ENCODE measurements at regions not wholly inside any gene's neighbourhood (a gene's known extent, or its start where the extent isn't known, plus 50 kb on each side); places are given as distances from the start of the nearest gene placed in this dataset.
"Not testable (repeated sequence)": the region's sequence is repeated elsewhere in the genome, so short reads cannot be mapped to it uniquely, and the experiment has no call there.

DNA sequence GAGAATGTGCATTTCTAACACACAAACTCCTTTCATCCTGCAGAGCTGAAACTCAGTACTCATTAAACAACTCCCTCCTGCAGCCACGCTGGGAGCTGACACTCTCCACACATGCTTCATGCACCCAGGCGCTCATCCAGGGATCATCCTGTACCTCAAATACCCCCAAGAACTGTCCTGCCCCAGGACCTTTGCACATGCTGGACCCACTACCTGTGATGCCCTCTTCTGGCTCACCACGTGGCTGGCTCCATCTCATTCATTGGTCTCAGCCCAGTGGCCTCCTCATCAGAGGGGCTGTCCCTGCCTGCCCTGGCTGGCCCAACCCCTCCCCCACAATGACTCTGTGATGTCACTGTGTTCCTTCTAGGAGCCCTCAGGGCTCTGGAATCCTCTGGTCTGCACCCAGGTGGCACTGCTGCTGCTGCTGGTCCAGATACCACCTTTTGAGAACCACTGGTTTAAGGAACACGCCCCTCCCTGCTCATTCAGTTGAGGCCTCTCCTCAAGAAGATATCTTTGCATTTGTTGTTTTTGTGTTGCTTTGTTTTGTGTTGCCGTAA lies 160.9 kb upstream of the FOXF1 start:
- ATAC-seq = no peak
- intact Hi-C loops (cut with DNase I) = no loop called here
- DNase-seq = no peak

DNA sequence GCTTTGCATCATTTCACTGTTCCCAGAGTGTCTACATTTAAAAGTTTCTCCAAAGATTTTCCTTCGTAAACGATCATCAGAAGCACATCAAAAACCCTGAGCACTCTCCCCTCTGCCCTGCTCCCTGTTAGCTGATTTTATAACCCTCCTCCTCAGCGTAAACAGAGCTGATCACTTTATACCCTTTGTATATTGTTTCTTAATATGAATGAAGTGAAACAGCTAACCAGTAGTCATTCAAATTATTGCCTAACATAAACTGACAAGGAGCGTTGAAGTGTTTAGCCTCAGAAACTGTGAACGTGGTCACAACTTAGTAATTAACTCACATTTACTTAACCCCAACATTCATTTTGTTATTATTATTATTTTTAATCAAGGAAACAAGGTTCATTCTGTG lies 160.0 kb upstream of the FOXF1 start:
- intact Hi-C loops (cut with DNase I) = no loop called here
- no peak for ATAC-seq
- DNase-seq = no peak

DNA sequence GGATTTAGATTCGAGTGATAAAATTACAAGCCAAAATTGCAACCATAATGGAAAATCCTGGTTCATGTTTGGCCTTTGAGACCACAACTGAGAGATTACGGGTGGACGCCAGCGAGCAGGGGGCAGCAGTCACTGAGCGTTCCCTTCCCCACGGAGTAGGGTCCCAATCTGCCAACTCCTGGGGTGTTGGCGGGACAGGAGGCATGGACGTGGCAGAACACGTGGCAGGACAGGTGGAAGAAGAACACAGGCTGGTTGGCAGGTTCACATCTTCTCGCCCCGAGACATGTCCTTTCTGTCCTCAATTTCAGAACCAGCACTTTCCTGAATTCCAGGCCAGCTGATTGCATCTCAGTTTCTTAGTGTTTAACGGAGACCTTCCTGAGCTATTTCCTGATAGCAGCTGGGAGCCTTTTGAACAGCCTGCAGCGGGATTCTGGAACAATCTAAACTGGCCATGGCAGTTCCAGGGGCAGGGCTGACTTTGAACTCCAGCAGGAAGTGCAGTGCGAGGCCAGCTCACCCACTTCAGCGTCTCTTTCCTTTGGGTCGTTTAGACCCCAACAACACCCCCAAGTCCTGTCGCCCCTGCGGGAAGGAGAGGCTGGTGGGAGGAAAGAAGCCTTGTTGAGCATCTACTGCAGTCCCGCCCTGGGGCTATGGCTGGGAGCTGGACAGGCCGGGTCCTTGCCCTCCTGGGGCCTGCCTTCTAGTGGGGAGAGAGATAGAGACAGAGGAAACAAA lies 159.1 kb upstream of the FOXF1 start:
- intact Hi-C loops (cut with DNase I) = no loop called here
- DNase-seq (no peak), ATAC-seq (no peak)

DNA sequence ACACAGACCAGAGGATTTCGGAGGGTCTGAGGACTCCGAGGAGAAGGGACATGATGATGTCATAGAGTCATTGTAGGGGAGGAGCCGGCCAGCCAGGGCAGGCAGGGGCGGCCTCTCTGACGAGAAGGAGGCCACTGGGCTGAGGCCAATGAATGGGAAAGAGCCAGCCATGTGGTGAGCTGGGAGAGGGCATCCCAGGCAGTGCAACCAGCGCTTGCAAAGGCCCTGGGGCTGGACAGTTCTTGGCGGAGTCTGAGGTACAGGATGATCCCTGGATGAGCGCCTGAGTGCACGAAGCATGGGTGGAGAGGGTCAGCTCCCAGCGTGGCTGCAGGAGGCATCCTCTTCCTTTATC lies 158.6 kb upstream of the FOXF1 start:
- intact Hi-C loops (cut with DNase I); DNase-seq; ATAC-seq: not testable (repeated sequence)

DNA sequence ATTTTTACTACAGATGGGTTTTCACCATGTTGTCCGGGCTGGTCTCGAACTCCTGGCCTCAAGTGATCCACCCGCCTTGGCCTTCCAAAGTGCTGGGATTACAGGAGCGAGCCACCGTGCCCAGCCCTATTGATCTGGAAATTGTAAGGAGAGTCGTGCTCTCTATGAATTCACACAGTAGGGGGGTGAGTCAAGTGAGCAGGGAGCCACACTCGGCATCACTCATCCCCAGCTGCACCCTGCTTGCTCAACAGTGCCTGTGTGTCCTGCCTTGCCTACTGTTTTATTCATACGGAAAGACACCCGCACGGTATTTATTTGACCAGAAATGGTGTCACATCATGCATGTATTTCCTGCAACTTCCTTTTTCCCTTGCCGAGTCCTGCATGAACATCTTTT lies 157.2 kb upstream of the FOXF1 start:
- ATAC-seq (no peak), DNase-seq (no peak)
- intact Hi-C loops (cut with DNase I) = no loop called here

DNA sequence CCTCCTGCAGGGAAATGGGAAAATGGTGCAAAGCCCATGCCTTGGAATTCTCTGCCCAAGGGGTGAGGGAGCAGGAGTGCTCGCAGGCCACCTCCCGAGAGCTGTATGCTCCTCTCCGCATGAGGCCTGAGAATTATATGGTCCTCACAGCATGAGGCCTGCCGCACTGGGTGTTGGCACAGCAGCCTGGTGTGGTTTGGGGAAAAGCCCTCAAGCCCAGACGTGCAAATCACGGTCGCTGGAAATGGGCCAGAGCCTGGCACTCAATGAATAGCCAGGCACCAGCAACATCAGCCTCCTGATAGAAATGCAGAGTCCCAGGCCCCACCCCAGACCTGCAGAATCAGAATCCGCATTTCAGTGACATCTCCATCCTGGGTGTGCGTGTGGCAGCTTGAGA lies 156.4 kb upstream of the FOXF1 start:
- DNase-seq (no peak), ATAC-seq (no peak)
- intact Hi-C loops (cut with DNase I) = no loop called here

DNA sequence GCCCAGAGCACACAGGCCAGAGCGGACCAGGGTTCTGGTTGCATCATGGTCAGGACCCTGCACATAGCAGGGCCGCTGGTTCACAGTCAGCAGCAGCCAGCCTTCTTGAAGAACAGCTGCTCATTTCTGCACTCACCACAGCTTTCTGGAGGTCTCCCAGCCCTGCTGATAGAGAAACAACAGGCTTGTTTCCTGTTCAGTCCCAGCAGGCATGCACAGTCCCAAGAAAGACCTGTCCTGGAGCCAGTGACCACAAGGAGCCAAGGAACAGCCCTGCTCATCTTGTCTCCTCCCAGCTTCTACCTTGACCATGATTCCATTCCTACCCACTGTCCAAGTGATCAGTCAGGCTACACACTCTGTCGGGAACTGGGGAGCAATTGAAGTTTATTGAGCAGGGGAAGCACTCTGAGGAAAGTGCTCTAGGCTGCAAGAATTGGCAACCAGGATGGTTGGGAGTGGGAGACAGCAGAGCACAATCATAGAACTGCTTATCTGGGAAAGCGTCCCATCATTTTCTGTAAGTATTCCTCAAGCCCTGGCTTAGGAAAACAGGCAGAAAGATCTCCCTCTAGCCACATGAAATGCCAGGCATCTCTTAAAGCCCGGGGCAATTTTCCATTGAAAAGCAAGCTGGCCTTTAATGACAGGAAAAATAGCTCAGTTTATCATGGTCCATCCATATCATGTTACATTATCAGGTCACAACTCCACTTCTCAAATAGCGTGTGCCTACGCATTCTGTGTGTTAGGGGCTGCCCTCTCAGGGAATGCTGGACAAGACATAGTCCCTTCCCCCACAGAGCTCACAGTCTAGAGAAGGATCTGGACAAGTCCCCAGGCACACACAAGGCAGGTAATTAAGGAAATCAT lies 155.4 kb upstream of the FOXF1 start:
- DNase-seq (no peak), ATAC-seq (no peak)
- intact Hi-C loops (cut with DNase I) = no loop called here

DNA sequence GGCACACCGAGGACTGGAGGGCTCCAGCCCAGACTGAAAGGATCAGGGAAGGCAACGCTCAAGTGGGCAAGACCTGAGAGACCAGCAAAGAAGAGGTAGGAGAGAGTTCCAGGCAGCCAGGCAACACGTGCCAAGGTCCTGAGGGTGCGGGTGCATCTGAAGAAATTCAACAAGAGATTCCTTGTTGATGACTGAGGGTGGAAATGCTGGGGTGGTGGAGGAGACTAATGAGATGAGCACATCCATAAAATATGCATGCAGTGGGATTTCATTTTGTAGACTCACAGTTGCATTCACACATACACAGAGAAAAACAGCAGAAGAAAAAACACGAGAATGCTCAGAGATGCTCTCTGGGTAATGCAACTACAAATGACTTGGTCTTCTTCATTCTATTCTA lies 154.8 kb upstream of the FOXF1 start:
- intact Hi-C loops (cut with DNase I) = no loop called here
- ATAC-seq = no peak
- no peak for DNase-seq

DNA sequence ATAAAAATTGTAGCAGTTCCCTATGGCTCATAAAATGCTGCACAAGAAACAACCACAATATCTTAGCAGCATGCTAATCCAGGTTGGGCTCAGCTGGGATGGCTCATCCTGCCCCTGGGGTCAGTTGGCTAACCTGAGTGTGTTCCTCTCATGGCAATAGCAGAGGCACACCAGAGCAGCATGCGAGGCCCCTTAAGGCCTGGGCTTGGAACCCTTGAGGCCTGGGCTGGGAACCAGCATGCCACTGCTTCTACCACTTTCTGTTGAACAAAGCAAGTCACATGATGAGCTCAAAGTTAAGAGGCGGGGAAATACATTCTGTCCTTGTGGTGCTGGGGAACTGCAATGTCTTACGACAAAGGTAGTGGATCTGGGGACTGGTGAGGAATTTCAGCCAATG lies 154.4 kb upstream of the FOXF1 start:
- intact Hi-C loops (cut with DNase I) = no loop called here
- ATAC-seq = no peak
- DNase-seq = no peak

DNA sequence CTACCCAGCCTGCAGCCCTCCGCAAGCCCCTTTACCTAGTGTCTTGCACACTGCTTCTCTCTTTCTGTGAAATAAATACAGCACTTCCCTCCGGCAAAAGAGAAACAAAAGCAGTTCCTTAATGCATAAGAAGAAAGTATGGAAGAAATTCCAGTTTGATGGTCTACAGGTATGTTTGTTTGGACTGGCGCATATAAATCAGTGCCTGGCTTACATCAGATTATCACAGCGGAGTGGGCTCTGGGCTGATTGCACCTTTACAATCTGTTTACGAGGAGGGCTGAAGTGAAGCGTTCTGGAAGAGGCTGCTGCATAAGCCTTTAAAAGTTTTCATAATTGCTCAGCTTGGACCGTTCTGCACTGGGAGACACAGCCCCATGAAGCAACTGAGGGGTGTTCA lies 153.5 kb upstream of the FOXF1 start:
- DNase-seq (no peak), ATAC-seq (no peak)
- intact Hi-C loops (cut with DNase I) = no loop called here

DNA sequence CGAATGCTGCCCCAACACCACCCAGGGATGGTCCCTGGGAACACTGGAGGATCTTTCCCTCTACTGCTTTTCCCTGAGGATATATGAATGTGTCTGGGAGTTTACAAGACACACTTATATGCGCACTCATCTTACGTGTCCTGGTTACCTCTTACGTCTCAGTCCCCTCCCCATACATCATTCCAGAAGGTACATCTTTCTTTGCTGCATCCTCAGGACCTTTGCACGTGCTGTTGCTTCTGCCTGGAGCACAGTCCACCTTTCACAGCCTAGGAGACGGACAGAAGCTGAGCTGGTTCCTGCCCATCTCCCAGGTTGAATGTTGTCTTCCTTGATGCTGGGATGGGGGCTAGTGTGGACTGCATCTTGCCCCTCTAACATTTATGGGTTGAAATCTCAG lies 153.0 kb upstream of the FOXF1 start:
- intact Hi-C loops (cut with DNase I) = no loop called here
- DNase-seq = no peak
- ATAC-seq = no peak

DNA sequence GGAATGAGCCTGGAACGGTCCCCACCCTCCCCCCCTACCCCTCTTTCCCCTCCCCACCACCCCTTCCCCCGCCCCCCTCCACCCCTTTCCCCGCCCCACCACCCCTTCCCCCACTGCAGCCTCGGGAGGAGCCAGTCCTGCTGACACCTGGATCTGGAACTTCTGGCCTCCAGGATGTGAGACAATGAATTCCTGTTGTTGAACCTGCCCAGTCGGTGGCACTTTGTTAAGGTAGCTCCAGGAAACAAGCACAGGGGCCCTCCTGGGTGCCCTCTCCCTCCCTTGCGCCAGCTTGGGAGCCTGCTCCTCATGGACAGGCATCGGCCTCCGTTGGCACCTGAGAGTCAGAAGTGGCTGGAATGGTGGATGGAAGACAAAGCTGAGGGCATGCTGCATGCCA lies 152.4 kb upstream of the FOXF1 start:
- DNase-seq (no peak), ATAC-seq (no peak)
- intact Hi-C loops (cut with DNase I) = no loop called here

DNA sequence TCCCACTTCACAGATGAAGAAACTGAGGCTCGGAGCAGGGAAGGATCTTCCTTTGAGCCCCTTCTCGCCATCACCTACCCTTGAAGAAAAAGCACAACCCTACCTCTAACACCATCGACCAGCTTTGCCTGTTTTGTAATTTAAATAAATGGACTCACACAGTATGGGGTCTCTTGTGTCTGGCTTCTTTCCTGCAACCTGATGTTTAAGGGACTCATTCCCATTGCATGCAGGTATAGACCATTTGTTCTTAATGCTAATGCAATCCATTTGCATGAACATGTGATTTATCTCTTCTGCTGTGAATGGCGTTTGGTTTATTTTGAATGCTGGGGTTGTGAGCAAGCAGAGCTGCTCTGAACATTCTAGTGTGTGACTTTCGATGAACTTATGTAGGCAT lies 150.8 kb upstream of the FOXF1 start:
- no peak for DNase-seq
- intact Hi-C loops (cut with DNase I) = no loop called here
- no peak for ATAC-seq

DNA sequence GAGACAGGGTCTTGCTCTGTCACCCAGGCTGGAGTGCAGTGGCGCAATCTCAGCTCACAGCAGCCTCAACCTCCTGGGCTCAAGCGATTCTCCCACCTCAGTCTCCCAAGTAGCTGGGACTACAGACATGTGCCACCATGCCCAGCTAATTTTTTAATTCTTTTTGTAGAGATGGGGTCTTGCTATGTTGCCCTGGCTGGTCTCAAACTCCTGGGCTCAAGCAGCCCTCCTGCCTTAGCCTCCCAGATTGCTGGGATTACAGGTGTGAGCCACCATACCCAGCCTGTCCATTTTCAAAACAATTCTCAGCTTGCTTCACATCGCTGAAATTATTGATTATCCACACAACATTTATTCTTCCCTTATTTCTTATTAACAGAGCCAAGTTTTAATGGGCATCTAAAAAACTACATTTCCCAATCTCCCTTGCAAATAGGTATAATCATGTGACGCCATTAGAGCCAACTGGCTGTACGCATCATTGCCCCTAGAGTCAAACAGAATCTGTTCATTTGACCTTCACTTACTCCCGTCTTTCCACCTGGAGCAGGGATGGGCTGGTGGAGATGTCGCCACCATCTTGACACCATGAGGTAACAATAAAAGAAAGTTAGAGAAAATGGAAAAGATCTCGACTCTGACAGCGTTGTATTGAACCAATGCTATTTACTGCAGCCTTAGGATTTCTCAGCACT lies 148.0 kb upstream of the FOXF1 start:
- intact Hi-C loops (cut with DNase I) = no loop called here
- DNase-seq (no peak), ATAC-seq (no peak)

DNA sequence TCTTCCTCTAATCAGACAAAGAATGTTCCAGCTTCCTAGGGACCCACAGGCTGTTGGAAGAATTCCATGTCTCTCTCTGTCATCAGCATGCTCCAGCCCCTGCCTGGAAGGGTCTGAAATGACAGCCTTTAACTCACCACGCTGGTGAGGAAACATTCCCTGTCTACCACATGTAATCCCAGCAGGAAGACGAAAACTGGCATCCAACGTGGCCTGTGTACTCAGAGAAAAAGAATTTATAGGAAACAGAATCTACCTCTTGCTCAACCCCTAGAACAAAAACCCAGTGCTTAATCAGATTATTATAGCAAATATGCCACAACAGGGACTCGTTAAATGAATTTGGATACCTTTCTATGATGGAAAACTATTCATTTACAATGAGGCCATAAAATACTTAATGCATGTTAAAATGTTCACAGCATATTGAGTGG lies 147.3 kb upstream of the FOXF1 start:
- ATAC-seq (no peak), DNase-seq (no peak)
- intact Hi-C loops (cut with DNase I) = no loop called here

DNA sequence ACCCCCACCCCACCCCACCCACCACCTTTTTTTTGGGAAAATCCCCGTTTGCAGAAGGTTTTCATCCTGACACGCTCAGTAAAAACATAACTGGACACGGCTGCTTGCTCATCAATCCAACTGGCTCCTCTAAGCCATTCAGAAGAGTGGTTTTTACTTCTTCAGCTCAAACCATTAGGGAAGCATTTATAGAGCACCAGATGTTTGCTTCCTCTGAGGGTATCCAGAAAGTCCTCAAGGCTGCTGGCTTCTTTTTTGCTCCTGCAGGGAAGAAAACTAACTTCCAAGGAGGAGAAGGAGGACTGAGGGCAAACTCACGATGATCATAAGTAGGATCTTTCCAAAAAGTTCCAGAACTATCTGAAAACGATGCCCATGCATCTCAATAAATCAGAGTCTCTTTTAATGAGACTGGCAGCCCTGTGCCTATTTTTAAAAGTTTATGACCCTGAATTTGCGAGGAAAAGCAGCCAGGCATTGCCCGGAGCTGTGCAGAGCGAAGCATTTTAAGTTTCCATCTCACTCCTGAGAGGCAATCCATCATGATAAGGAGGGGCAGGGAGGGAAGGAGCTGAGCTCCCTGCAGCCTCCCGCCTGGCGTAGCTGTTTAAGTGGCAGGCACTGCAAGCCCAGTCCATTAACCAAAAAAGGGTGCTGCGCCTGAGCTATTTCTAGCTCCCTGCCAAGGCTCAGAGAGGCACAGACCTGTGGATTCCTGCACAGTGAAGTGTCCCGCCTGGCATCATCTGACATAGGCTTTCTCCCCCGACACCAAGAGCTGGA lies 146.3 kb upstream of the FOXF1 start:
- intact Hi-C loops (cut with DNase I) = no loop called here
- peak in 1 of 2 donors; percentile 54 for ATAC-seq

DNA sequence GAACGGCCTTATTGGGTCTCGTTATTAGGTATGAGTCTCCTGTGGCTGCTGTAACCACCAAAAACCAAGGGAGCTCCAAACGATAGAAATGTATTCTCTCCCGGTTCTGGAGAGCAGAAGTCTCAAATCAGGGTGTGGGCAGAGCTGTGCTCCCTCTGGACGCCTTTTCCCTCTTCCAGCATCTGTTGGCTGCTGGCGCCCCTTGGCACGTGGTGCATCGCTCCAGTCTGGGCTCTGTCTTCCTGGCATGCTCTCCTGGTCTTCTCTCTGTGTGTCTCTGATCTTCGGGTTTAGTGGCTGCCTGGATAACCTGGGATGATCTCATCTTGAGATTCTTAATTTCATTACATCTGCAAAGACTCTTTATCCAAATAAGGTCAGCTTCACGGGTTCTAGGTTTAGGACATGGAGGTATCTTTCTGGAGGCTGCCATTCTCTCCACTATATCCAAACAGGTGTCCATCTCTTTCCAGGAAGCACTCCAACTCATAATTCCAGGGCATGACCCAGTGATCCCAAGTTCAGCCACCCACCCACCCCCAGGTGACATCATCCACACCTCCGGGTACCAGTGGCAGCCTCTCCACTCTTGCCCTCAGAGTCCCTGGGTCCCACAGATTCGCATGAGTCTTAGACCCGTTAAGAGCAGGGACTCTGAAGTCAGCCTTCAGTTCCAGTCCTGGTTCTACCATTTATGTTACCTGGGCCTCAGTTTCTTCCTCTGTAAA lies 145.5 kb upstream of the FOXF1 start:
- intact Hi-C loops (cut with DNase I) = no loop called here
- DNase-seq (no peak), ATAC-seq (no peak)

More for the DNA sequence above, 146.3 kb upstream of the FOXF1 start:
- DNase-seq = no peak

DNA sequence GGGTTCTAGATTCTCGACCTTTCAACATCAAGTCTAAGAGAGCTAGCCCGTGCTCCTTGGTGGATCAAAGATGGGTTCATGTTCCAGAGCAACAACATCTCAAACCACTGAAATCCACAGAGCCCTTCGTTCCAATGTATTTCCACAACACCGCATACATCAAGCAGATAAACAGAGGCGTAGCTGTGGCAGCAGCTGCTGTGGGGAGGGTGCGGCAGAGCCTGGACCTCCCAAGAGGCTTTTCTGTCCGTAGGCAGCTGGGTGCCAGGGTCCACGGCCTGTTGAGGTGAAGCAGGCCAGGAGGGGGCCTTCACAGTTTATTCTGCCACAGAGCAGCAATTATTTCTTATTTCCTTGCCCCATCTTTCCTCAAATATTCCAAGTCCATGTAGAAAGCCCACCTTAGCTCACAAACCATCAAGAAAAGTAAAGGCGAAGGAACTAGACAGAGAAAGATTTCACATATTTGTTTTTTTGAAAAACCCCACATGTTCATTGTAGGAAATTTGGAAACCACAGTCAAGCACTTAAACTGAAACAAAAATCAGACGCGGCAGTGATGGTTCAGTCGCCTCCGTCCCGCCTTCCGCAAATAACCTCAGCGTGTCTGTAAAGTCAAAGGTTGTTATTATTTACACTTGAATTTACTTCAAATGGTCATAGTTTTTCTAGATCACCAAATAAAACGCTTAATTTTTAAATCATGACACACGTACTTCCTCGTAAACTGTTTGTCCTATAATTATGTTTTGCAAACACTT lies 144.6 kb upstream of the FOXF1 start:
- ATAC-seq = no peak
- intact Hi-C loops (cut with DNase I) = no loop called here
- DNase-seq = no peak
